GM23338 (cell line): ENCODE measurements at regions not wholly inside any gene's neighbourhood (a gene's known extent, or its start where the extent isn't known, plus 50 kb on each side); places are given as distances from the start of the nearest gene placed in this dataset.
A peak's percentile ranks its signal among the peaks of the same experiment; 100 is the strongest.

Experiments used
- ATAC-seq: fragments of 200-7000 bp; cut with Tn5 transposase; 3 replicates; pipeline ENCODE4 v1.9.1; 2020
- DNase-seq: peaks from one replicate; pipeline ENCODE4 v3.0.0-alpha.2; 2015; ENCODE audit warnings: low spot score
- H2AFZ ChIP-seq: fragments of 200-600 bp; sonication (generic); 2 replicates; pipeline ENCODE4 v1.8.0; 2016; ENCODE audit warnings: antibody characterized with exemption, mild to moderate bottlenecking, moderate library complexity
- H3F3A ChIP-seq: fragments of 200-600 bp; sonication (generic); replicated peaks from 2 replicates; pipeline ENCODE4 v1.8.0; 2017; ENCODE audit warnings: antibody characterized with exemption, mixed run types, low read depth
- H3K27ac ChIP-seq: fragments of 200-600 bp; sonication (generic); 2 replicates; pipeline ENCODE4 v1.6.1; 2016; ENCODE audit warnings: low read depth
- H3K27me3 ChIP-seq: fragments of 200-600 bp; sonication (generic); 2 replicates; pipeline ENCODE4 v1.8.0; 2016; ENCODE audit warnings: mild to moderate bottlenecking, mixed run types, moderate library complexity; ENCODE audit not compliant: insufficient read depth
- H3K36me3 ChIP-seq: fragments of 200-600 bp; sonication (generic); 2 replicates; pipeline ENCODE4 v1.8.0; 2016; ENCODE audit warnings: mild to moderate bottlenecking; ENCODE audit not compliant: insufficient read depth
- H3K4me1 ChIP-seq: fragments of 200-600 bp; sonication (generic); 2 replicates; pipeline ENCODE4 v1.8.0; 2016; ENCODE audit warnings: mild to moderate bottlenecking, moderate library complexity; ENCODE audit not compliant: insufficient read depth
- H3K4me2 ChIP-seq: fragments of 200-600 bp; sonication (generic); 2 replicates; pipeline ENCODE4 v1.7.1; 2017; ENCODE audit warnings: mixed run types
- H3K4me3 ChIP-seq: fragments of 200-600 bp; sonication (generic); 2 replicates; pipeline ENCODE4 v1.6.1; 2016; ENCODE audit warnings: mixed run types
- H3K79me2 ChIP-seq: fragments of 200-600 bp; sonication (generic); replicated peaks from 2 replicates; pipeline ENCODE4 v1.8.0; 2017; ENCODE audit warnings: mild to moderate bottlenecking; ENCODE audit not compliant: insufficient read depth
- H3K9me2 ChIP-seq: fragments of 200-600 bp; sonication (generic); 2 replicates; pipeline ENCODE4 v1.8.0; 2017; ENCODE audit not compliant: insufficient read depth
- H4K20me1 ChIP-seq: fragments of 200-600 bp; sonication (generic); replicated peaks from 2 replicates; pipeline ENCODE4 v1.8.0; 2017; ENCODE audit warnings: mild to moderate bottlenecking; ENCODE audit not compliant: insufficient read depth
- H3K27ac Mint-ChIP-seq: 2 replicates; pipeline ENCODE4 v1.8.0; 2020; ENCODE audit warnings: inconsistent platforms, mild to moderate bottlenecking, moderate library complexity, mixed read lengths
- H3K27me3 Mint-ChIP-seq: 3 replicates; pipeline ENCODE4 v1.8.0; 2022; ENCODE audit warnings: low read depth, mild to moderate bottlenecking, moderate library complexity, mixed read lengths, inconsistent platforms; ENCODE audit not compliant: insufficient read depth, poor library complexity
- H3K36me3 Mint-ChIP-seq: 3 replicates; pipeline ENCODE4 v1.8.0; 2021; ENCODE audit warnings: low read depth, mild to moderate bottlenecking, inconsistent platforms, moderate library complexity, mixed read lengths
- H3K4me1 Mint-ChIP-seq: 3 replicates; pipeline ENCODE4 v1.8.0; 2020; ENCODE audit warnings: mild to moderate bottlenecking, inconsistent platforms, mixed read lengths
- H3K4me3 Mint-ChIP-seq: 3 replicates; pipeline ENCODE4 v1.8.0; 2021; ENCODE audit warnings: moderate library complexity, mild to moderate bottlenecking, inconsistent platforms, mixed read lengths
- H3K9me3 Mint-ChIP-seq: 3 replicates; pipeline ENCODE4 v1.8.0; 2020; ENCODE audit warnings: moderate library complexity, mild to moderate bottlenecking, inconsistent platforms, mixed read lengths
- CREB1 ChIP-seq: fragments of 250-450 bp; sonication (Bioruptor Pico); IDR thresholded peaks from 2 replicates; pipeline ENCODE4 v1.5.0; 2020; ENCODE audit warnings: low read depth, mild to moderate bottlenecking, moderate library complexity
- EZH2phosphoT487 ChIP-seq: fragments of 200-600 bp; sonication (generic); IDR thresholded peaks from one replicate; pipeline ENCODE4 v1.8.1; 2018; ENCODE audit warnings: antibody characterized with exemption; ENCODE audit not compliant: unreplicated experiment
- JUNB ChIP-seq: IDR thresholded peaks from one replicate; pipeline ENCODE4 v1.6.1; 2016; ENCODE audit warnings: antibody characterized with exemption; ENCODE audit not compliant: unreplicated experiment
- NANOG ChIP-seq: IDR thresholded peaks from 2 replicates; pipeline ENCODE4 v1.6.1; 2016; ENCODE audit warnings: antibody characterized with exemption, borderline replicate concordance
- POLR2AphosphoS5 ChIP-seq: IDR thresholded peaks from 2 replicates; pipeline ENCODE4 v1.6.1; 2016; ENCODE audit warnings: antibody characterized with exemption, low read depth
- TF ChIP-seq, protein P1 (sequence below), 2 experiments: fragments of 200-600 bp in 1 of 2; sonication (generic) in 1 of 2; conservative IDR thresholded peaks; 2 replicates each; pipeline versions ENCODE4 v1.5.1 to v1.6.1; 2016 to 2017; ENCODE audit warnings: antibody characterized with exemption in 2 of 2, low read depth in 2 of 2, mild to moderate bottlenecking in 2 of 2, moderate library complexity in 1 of 2
- TF ChIP-seq, protein P2 (sequence below): IDR thresholded peaks from one replicate; pipeline ENCODE4 v1.6.1; 2018; ENCODE audit warnings: antibody characterized with exemption; ENCODE audit not compliant: unreplicated experiment
- TF ChIP-seq, protein P3 (sequence below): fragments of 250-450 bp; sonication (Bioruptor Pico); IDR thresholded peaks from 2 replicates; pipeline ENCODE4 v1.5.0; 2020; ENCODE audit warnings: mild to moderate bottlenecking, moderate library complexity
- TF ChIP-seq, protein P4 (sequence below): IDR thresholded peaks from 2 replicates; pipeline ENCODE4 v1.6.1; 2016; ENCODE audit warnings: antibody characterized with exemption

DNA sequence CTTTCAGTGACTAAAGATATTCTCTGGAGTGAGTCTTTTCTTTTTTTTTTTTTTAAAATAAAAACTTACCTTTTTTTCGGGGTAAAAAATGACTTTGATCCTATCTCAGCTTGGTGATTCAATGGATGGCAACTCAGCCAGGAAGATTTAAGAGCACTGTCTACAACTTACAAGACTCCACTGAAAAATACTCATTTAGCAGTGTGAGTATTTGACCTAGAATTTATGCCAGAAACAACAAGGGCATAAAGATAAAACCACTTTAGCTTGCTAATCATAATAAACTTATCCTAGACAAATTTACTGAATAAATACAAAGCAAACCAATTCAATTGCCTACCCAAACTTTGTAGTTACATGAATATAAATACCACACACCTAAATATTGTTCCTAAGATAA lies 446.6 kb downstream of the RPS29 start:
- Histone ChIP-seq H3K4me2 (no peak overlapping the region), H3K27me3 (no peaks in the 10 kb centered on the region), H3K9me2 (0 out of 2 replicates have a peak, but pooled peaks cover 6% of the 10 kb centered on the region), H3K4me1 (no peaks in the 10 kb centered on the region), H3K27ac (no peak overlapping the region), H3K4me3 (no peak overlapping the region), H2AFZ (no peak overlapping the region), H3F3A (no peaks in the 10 kb centered on the region), H3K36me3 (no peaks in the 10 kb centered on the region), H4K20me1 (no peaks in the 10 kb centered on the region), H3K79me2 (no peaks in the 10 kb centered on the region)
- H3K9me3 Mint-ChIP-seq = no peaks in the 10 kb centered on the region; the same call in 2 of the 3 replicates
- H3K27ac Mint-ChIP-seq = no peak overlapping the region
- H3K4me3 Mint-ChIP-seq = no peak overlapping the region
- ATAC-seq (no peak), DNase-seq (no peak)
- H3K36me3 Mint-ChIP-seq = no peaks in the 10 kb centered on the region
- no peaks in the 10 kb centered on the region for H3K4me1 Mint-ChIP-seq
- H3K27me3 Mint-ChIP-seq = peaks cover 1% of the 10 kb centered on the region
- TF ChIP-seq EZH2phosphoT487 (no peak), CREB1 (CRISPR knock-in tag) (no peak), NANOG (no peak), POLR2AphosphoS5 (no peak)
- TF ChIP-seq, protein P1, sequence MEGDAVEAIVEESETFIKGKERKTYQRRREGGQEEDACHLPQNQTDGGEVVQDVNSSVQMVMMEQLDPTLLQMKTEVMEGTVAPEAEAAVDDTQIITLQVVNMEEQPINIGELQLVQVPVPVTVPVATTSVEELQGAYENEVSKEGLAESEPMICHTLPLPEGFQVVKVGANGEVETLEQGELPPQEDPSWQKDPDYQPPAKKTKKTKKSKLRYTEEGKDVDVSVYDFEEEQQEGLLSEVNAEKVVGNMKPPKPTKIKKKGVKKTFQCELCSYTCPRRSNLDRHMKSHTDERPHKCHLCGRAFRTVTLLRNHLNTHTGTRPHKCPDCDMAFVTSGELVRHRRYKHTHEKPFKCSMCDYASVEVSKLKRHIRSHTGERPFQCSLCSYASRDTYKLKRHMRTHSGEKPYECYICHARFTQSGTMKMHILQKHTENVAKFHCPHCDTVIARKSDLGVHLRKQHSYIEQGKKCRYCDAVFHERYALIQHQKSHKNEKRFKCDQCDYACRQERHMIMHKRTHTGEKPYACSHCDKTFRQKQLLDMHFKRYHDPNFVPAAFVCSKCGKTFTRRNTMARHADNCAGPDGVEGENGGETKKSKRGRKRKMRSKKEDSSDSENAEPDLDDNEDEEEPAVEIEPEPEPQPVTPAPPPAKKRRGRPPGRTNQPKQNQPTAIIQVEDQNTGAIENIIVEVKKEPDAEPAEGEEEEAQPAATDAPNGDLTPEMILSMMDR (conservative IDR thresholded peaks at IDR 0.05; ENCODE audit: low read depth in 2 of 2) = no peak
- TF ChIP-seq, protein P2, sequence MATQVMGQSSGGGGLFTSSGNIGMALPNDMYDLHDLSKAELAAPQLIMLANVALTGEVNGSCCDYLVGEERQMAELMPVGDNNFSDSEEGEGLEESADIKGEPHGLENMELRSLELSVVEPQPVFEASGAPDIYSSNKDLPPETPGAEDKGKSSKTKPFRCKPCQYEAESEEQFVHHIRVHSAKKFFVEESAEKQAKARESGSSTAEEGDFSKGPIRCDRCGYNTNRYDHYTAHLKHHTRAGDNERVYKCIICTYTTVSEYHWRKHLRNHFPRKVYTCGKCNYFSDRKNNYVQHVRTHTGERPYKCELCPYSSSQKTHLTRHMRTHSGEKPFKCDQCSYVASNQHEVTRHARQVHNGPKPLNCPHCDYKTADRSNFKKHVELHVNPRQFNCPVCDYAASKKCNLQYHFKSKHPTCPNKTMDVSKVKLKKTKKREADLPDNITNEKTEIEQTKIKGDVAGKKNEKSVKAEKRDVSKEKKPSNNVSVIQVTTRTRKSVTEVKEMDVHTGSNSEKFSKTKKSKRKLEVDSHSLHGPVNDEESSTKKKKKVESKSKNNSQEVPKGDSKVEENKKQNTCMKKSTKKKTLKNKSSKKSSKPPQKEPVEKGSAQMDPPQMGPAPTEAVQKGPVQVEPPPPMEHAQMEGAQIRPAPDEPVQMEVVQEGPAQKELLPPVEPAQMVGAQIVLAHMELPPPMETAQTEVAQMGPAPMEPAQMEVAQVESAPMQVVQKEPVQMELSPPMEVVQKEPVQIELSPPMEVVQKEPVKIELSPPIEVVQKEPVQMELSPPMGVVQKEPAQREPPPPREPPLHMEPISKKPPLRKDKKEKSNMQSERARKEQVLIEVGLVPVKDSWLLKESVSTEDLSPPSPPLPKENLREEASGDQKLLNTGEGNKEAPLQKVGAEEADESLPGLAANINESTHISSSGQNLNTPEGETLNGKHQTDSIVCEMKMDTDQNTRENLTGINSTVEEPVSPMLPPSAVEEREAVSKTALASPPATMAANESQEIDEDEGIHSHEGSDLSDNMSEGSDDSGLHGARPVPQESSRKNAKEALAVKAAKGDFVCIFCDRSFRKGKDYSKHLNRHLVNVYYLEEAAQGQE = no peak

DNA sequence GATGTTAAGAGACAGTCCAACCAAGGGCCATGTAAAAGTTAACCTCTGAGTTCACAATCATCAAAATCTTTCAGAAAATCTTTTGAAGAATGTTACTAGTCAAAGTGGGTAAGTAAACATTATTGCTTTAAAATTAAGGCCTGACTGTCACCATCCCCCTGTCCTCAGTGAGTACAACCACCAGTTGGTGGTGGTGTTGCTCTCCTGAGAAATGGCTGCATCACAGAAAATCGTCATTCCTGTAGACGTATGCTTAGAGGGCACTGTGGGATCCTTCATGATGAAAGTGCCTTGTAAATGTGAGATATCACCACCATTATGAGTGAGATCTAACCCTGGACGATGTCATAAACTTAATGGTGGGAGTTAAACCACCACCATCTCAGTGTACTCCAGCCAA lies 451.2 kb downstream of the RPS29 start:
- H3K4me3 ChIP-seq = no peak overlapping the region
- no peaks in the 10 kb centered on the region for H3K9me2 ChIP-seq
- no peaks in the 10 kb centered on the region for H3K36me3 ChIP-seq
- no peak overlapping the region for H3K27ac Mint-ChIP-seq
- no peaks in the 10 kb centered on the region for H4K20me1 ChIP-seq
- no peaks in the 10 kb centered on the region for H3K4me1 ChIP-seq
- no peak overlapping the region for H3K4me2 ChIP-seq
- peaks cover 1% of the 10 kb centered on the region for H3K27me3 Mint-ChIP-seq
- H3K4me1 Mint-ChIP-seq = no peaks in the 10 kb centered on the region
- H3K4me3 Mint-ChIP-seq = no peak overlapping the region
- peaks cover 3% of the 10 kb centered on the region; the same call in 1 of the 3 replicates for H3K36me3 Mint-ChIP-seq
- H3K27me3 ChIP-seq = no peaks in the 10 kb centered on the region
- DNase-seq = peak; percentile 63
- no peak overlapping the region for H3K27ac ChIP-seq
- ATAC-seq = peak; percentile 82
- H3F3A ChIP-seq = no peaks in the 10 kb centered on the region
- no peaks in the 10 kb centered on the region for H3K79me2 ChIP-seq
- H3K9me3 Mint-ChIP-seq = peaks cover 5% of the 10 kb centered on the region; the same call in 2 of the 3 replicates
- no peak overlapping the region for H2AFZ ChIP-seq
- TF ChIP-seq, protein P3, sequence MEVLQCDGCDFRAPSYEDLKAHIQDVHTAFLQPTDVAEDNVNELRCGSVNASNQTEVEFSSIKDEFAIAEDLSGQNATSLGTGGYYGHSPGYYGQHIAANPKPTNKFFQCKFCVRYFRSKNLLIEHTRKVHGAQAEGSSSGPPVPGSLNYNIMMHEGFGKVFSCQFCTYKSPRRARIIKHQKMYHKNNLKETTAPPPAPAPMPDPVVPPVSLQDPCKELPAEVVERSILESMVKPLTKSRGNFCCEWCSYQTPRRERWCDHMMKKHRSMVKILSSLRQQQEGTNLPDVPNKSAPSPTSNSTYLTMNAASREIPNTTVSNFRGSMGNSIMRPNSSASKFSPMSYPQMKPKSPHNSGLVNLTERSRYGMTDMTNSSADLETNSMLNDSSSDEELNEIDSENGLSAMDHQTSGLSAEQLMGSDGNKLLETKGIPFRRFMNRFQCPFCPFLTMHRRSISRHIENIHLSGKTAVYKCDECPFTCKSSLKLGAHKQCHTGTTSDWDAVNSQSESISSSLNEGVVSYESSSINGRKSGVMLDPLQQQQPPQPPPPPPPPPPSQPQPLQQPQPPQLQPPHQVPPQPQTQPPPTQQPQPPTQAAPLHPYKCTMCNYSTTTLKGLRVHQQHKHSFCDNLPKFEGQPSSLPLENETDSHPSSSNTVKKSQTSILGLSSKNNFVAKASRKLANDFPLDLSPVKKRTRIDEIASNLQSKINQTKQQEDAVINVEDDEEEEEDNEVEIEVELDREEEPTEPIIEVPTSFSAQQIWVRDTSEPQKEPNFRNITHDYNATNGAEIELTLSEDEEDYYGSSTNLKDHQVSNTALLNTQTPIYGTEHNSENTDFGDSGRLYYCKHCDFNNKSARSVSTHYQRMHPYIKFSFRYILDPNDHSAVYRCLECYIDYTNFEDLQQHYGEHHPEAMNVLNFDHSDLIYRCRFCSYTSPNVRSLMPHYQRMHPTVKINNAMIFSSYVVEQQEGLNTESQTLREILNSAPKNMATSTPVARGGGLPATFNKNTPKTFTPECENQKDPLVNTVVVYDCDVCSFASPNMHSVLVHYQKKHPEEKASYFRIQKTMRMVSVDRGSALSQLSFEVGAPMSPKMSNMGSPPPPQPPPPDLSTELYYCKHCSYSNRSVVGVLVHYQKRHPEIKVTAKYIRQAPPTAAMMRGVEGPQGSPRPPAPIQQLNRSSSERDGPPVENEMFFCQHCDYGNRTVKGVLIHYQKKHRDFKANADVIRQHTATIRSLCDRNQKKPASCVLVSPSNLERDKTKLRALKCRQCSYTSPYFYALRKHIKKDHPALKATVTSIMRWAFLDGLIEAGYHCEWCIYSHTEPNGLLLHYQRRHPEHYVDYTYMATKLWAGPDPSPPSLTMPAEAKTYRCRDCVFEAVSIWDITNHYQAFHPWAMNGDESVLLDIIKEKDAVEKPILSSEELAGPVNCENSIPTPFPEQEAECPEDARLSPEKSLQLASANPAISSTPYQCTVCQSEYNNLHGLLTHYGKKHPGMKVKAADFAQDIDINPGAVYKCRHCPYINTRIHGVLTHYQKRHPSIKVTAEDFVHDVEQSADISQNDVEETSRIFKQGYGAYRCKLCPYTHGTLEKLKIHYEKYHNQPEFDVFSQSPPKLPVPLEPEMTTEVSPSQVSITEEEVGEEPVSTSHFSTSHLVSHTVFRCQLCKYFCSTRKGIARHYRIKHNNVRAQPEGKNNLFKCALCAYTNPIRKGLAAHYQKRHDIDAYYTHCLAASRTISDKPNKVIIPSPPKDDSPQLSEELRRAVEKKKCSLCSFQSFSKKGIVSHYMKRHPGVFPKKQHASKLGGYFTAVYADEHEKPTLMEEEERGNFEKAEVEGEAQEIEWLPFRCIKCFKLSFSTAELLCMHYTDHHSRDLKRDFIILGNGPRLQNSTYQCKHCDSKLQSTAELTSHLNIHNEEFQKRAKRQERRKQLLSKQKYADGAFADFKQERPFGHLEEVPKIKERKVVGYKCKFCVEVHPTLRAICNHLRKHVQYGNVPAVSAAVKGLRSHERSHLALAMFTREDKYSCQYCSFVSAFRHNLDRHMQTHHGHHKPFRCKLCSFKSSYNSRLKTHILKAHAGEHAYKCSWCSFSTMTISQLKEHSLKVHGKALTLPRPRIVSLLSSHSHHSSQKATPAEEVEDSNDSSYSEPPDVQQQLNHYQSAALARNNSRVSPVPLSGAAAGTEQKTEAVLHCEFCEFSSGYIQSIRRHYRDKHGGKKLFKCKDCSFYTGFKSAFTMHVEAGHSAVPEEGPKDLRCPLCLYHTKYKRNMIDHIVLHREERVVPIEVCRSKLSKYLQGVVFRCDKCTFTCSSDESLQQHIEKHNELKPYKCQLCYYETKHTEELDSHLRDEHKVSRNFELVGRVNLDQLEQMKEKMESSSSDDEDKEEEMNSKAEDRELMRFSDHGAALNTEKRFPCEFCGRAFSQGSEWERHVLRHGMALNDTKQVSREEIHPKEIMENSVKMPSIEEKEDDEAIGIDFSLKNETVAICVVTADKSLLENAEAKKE (CRISPR knock-in tag) = no peak
- TF ChIP-seq, protein P4, sequence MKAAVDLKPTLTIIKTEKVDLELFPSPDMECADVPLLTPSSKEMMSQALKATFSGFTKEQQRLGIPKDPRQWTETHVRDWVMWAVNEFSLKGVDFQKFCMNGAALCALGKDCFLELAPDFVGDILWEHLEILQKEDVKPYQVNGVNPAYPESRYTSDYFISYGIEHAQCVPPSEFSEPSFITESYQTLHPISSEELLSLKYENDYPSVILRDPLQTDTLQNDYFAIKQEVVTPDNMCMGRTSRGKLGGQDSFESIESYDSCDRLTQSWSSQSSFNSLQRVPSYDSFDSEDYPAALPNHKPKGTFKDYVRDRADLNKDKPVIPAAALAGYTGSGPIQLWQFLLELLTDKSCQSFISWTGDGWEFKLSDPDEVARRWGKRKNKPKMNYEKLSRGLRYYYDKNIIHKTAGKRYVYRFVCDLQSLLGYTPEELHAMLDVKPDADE = no peak
- no peak for TF ChIP-seq EZH2phosphoT487
- no peak for TF ChIP-seq JUNB
